ENCODE measurements at regions not wholly inside any gene's neighbourhood (a gene's known extent, or its start where the extent isn't known, plus 50 kb on each side); places are given as distances from the start of the nearest gene placed in this dataset.
"Not testable (repeated sequence)": the region's sequence is repeated elsewhere in the genome, so short reads cannot be mapped to it uniquely, and the experiment has no call there.

DNA sequence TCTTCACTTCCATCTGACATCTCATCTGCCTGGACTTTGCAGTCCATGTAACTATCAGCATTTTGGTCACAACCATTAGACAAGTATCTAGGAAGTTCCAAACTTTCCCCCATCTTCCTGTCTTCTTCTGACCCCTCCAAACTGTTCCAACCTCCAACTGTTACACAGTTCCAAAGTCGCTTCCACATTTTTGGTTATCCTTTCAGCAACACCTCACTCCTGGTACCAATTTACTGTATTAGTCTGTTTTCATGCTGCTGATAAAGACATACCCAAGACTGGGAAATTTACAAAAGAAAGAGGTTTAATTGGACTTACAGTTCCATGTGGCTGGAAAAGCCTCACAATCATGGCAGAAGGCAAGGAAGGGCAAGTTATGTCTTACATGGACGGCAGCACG is 143.4 kb upstream of the OR4E1 start:
- H3K27ac ChIP-seq (ENCODE audit: low read depth, low read length); H3K9ac ChIP-seq (ENCODE audit: low read length); H3K36me3 ChIP-seq (ENCODE audit: control insufficient read depth in 1 of 2, insufficient read depth in 2 of 2, low read length in 2 of 2); DNase-seq (ENCODE audit: low read depth, low spot score); BruUV-seq (replicated peaks); H3K4me1 ChIP-seq (ENCODE audit: control insufficient read depth in 1 of 2, insufficient read depth in 2 of 2, low read length in 2 of 2); H3K4me2 ChIP-seq (ENCODE audit: low read length); ATAC-seq; RAD21 ChIA-PET (ENCODE audit: low non-redundant PET in 1 of 2, low total read pairs in 2 of 2, uncharacterized antibody in 2 of 2, unreplicated experiment in 2 of 2); H3K9me3 ChIP-seq (ENCODE audit: control insufficient read depth in 1 of 2, insufficient read depth in 1 of 2, low read depth in 1 of 2, low read length in 2 of 2); H3K9me2 ChIP-seq (ENCODE audit: insufficient read depth); H3K79me2 ChIP-seq (ENCODE audit: insufficient read depth, low read length); H3K4me3 ChIP-seq (replicated peaks in 1 of 2; ENCODE audit: low read depth in 1 of 2, low read length in 2 of 2); H4K20me1 ChIP-seq (ENCODE audit: insufficient read depth); H2AFZ ChIP-seq (ENCODE audit: low read depth, low read length, poor library complexity, severe bottlenecking); H3K27me3 ChIP-seq (ENCODE audit: insufficient read depth, low read length); intact Hi-C loops (cut with micrococcal nuclease); POLR2A ChIA-PET: not testable (repeated sequence)
- CTCF ChIA-PET = interaction anchor here (0.7 to 0.9 kb wide), 2 partner anchors 8 to 31 kb away, joined by 3 read pairs; no protein-coding TSS in a partner anchor

DNA sequence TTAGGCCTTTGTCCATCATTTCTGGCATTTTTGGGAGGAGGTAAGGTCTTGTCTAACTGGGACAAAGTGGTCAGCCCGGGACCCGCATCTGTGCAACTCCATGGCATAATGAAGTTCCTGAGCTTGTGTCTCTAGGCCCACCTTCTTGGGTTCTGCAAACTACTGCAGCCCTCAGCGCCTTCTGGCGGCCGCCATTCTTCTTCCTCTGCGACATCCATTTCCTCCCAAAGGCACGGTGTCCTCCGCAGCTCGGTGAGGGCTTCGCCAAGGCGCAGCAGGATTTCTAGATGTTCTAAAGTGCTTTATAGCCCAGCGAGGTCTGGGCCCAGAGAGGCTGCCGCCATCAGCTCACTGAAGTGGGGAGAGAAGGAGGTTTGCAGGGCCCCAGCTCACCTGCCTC is 134.4 kb upstream of the OR4E1 start:
- intact Hi-C loops (cut with micrococcal nuclease) = no loop called here
- H3K27me3 ChIP-seq (ENCODE audit: insufficient read depth, low read length) = peaks cover 37% of the 10 kb centered on the region
- ChIA-PET POLR2A (no interaction called here), CTCF (interaction anchor here (1.0 kb wide), 1 partner anchor 10 kb away, joined by 3 read pairs; no protein-coding TSS in a partner anchor), RAD21 (ENCODE audit: low non-redundant PET in 1 of 2, low total read pairs in 2 of 2, uncharacterized antibody in 2 of 2, unreplicated experiment in 2 of 2) (no interaction called here)
- no peak overlapping the region for H3K9ac ChIP-seq (ENCODE audit: low read length)
- H3K9me2 ChIP-seq (ENCODE audit: insufficient read depth) = no peaks in the 10 kb centered on the region
- H2AFZ ChIP-seq (ENCODE audit: low read depth, low read length, poor library complexity, severe bottlenecking) = no peak overlapping the region
- H4K20me1 ChIP-seq (ENCODE audit: insufficient read depth) = no peaks in the 10 kb centered on the region
- no peaks in the 10 kb centered on the region for H3K4me1 ChIP-seq (ENCODE audit: control insufficient read depth in 1 of 2, insufficient read depth in 2 of 2, low read length in 2 of 2)
- ATAC-seq = no peak
- H3K27ac ChIP-seq (ENCODE audit: low read depth, low read length) = no peak overlapping the region
- no peak overlapping the region for H3K4me3 ChIP-seq (replicated peaks in 1 of 2; ENCODE audit: low read depth in 1 of 2, low read length in 2 of 2)
- H3K79me2 ChIP-seq (ENCODE audit: insufficient read depth, low read length) = no peaks in the 10 kb centered on the region
- DNase-seq (ENCODE audit: low read depth, low spot score) = no peak
- no TSS peak for BruUV-seq (replicated peaks)
- no peak overlapping the region for H3K4me2 ChIP-seq (ENCODE audit: low read length)
- H3K9me3 ChIP-seq (ENCODE audit: control insufficient read depth in 1 of 2, insufficient read depth in 1 of 2, low read depth in 1 of 2, low read length in 2 of 2) = no peaks in the 10 kb centered on the region
- H3K36me3 ChIP-seq (ENCODE audit: control insufficient read depth in 1 of 2, insufficient read depth in 2 of 2, low read length in 2 of 2) = no peaks in the 10 kb centered on the region
- TF ChIP-seq, protein P1, sequence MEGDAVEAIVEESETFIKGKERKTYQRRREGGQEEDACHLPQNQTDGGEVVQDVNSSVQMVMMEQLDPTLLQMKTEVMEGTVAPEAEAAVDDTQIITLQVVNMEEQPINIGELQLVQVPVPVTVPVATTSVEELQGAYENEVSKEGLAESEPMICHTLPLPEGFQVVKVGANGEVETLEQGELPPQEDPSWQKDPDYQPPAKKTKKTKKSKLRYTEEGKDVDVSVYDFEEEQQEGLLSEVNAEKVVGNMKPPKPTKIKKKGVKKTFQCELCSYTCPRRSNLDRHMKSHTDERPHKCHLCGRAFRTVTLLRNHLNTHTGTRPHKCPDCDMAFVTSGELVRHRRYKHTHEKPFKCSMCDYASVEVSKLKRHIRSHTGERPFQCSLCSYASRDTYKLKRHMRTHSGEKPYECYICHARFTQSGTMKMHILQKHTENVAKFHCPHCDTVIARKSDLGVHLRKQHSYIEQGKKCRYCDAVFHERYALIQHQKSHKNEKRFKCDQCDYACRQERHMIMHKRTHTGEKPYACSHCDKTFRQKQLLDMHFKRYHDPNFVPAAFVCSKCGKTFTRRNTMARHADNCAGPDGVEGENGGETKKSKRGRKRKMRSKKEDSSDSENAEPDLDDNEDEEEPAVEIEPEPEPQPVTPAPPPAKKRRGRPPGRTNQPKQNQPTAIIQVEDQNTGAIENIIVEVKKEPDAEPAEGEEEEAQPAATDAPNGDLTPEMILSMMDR (IDR thresholded peaks at IDR 0.05 in 2 of 3, conservative IDR thresholded peaks at IDR 0.05 in 1 of 3; ENCODE audit: borderline replicate concordance in 1 of 3, insufficient read depth in 1 of 3, low read depth in 2 of 3, low read length in 2 of 3) = no peak
- TF ChIP-seq, protein P2, sequence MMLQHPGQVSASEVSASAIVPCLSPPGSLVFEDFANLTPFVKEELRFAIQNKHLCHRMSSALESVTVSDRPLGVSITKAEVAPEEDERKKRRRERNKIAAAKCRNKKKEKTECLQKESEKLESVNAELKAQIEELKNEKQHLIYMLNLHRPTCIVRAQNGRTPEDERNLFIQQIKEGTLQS (IDR thresholded peaks at IDR 0.05) = no peak
- TF ChIP-seq EZH2 (IDR thresholded peaks at IDR 0.05) (no peak), EGR1 (IDR thresholded peaks at IDR 0.05; ENCODE audit: low read depth) (no peak), SIN3A (IDR thresholded peaks at IDR 0.05; ENCODE audit: low read depth) (no peak), EZH2phosphoT487 (IDR thresholded peaks at IDR 0.05; ENCODE audit: borderline replicate concordance) (no peak), CEBPB (IDR thresholded peaks at IDR 0.05; ENCODE audit: low read depth) (no peak), CBX3 (IDR thresholded peaks at IDR 0.05; ENCODE audit: low read depth) (no peak), TCF7L2 (IDR thresholded peaks at IDR 0.05; ENCODE audit: borderline replicate concordance, extremely low read depth, insufficient read depth, insufficient read length) (no peak), ZNF274 (IDR thresholded peaks at IDR 0.05; ENCODE audit: low read depth, low read length) (no peak), SRF (IDR thresholded peaks at IDR 0.05; ENCODE audit: low read depth) (no peak), POLR2AphosphoS5 (IDR thresholded peaks at IDR 0.05; ENCODE audit: low read depth, low read length) (no peak)
- TF ChIP-seq, protein P3, sequence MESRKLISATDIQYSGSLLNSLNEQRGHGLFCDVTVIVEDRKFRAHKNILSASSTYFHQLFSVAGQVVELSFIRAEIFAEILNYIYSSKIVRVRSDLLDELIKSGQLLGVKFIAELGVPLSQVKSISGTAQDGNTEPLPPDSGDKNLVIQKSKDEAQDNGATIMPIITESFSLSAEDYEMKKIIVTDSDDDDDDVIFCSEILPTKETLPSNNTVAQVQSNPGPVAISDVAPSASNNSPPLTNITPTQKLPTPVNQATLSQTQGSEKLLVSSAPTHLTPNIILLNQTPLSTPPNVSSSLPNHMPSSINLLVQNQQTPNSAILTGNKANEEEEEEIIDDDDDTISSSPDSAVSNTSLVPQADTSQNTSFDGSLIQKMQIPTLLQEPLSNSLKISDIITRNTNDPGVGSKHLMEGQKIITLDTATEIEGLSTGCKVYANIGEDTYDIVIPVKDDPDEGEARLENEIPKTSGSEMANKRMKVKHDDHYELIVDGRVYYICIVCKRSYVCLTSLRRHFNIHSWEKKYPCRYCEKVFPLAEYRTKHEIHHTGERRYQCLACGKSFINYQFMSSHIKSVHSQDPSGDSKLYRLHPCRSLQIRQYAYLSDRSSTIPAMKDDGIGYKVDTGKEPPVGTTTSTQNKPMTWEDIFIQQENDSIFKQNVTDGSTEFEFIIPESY (IDR thresholded peaks at IDR 0.05; ENCODE audit: extremely low read depth, insufficient replicate concordance, low read length) = no peak
